ENCODE measurements at regions not wholly inside any gene's neighbourhood (a gene's known extent, or its start where the extent isn't known, plus 50 kb on each side); places are given as distances from the start of the nearest gene placed in this dataset.

GRCh38 chr3:71991046-71991445 lies 206.1 kb upstream of the PROK2 start:
- H3F3A ChIP-seq (replicated peaks; ENCODE audit: low read depth) = no peaks in the 10 kb centered on the region
- H3K27ac ChIP-seq (ENCODE audit: low read depth) = no peak overlapping the region
- Mint-ChIP-seq H3K27me3 (ENCODE audit: insufficient read depth, low read depth, poor library complexity) (peaks cover 6% of the 10 kb centered on the region), H3K4me1 (peaks cover 20% of the 10 kb centered on the region), H3K27ac (no peak overlapping the region), H3K36me3 (ENCODE audit: low read depth) (no peaks in the 10 kb centered on the region), H3K9me3 (peaks cover 6% of the 10 kb centered on the region; the same call in 2 of the 3 replicates), H3K4me3 (no peak overlapping the region)
- no peak overlapping the region for H2AFZ ChIP-seq
- 0 out of 2 replicates have a peak, but pooled peaks cover 5% of the 10 kb centered on the region for H3K9me2 ChIP-seq (ENCODE audit: insufficient read depth)
- no peaks in the 10 kb centered on the region for H4K20me1 ChIP-seq (replicated peaks; ENCODE audit: insufficient read depth)
- DNase-seq (ENCODE audit: low spot score) = no peak
- TF ChIP-seq JUNB (IDR thresholded peaks at IDR 0.05; ENCODE audit: unreplicated experiment) (no peak), STAT1 (IDR thresholded peaks at IDR 0.05; ENCODE audit: unreplicated experiment) (no peak), NANOG (IDR thresholded peaks at IDR 0.05; ENCODE audit: borderline replicate concordance) (no peak), POLR2AphosphoS5 (IDR thresholded peaks at IDR 0.05; ENCODE audit: low read depth) (no peak), CTCF (conservative IDR thresholded peaks at IDR 0.05; ENCODE audit: low read depth in 2 of 2) (no peak), ZNF114 (CRISPR knock-in tag; IDR thresholded peaks at IDR 0.05) (no peak), ZNF331 (CRISPR knock-in tag; IDR thresholded peaks at IDR 0.05; ENCODE audit: low read depth) (no peak), ZNF462 (CRISPR knock-in tag; IDR thresholded peaks at IDR 0.05) (no peak), CREB1 (CRISPR knock-in tag; IDR thresholded peaks at IDR 0.05; ENCODE audit: low read depth) (no peak)
- H3K27me3 ChIP-seq (ENCODE audit: insufficient read depth) = no peaks in the 10 kb centered on the region
- H3K79me2 ChIP-seq (replicated peaks; ENCODE audit: insufficient read depth) = no peaks in the 10 kb centered on the region
- H3K4me3 ChIP-seq = no peak overlapping the region
- ATAC-seq = no peak
- H3K36me3 ChIP-seq (ENCODE audit: insufficient read depth) = no peaks in the 10 kb centered on the region
- H3K4me1 ChIP-seq (ENCODE audit: insufficient read depth) = peaks cover 12% of the 10 kb centered on the region
- no peak overlapping the region for H3K4me2 ChIP-seq
